ENCODE measurements at regions not wholly inside any gene's neighbourhood (a gene's known extent, or its start where the extent isn't known, plus 50 kb on each side); places are given as distances from the start of the nearest gene placed in this dataset.

DNA sequence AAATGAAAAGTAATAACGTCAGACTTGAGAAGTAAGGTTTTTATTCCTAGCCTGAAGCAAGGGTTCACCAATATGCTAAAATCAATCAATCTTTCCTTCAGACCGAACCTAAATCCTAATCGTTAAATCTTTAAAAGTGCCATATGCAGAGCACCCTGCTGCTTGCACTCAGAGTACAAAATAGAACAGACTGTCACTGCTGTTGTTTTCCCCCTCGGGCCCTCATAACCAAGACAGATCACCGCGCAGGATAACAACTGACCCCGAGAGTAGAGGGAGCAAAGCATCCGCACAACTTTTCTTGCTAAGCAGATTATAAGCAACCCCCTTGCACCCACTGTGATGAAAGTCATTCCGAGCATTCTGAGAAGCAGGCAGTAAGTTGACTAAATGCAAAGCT lies 550.9 kb upstream of the NDST4 start:
- TF ChIP-seq POLR2A (IDR thresholded peaks at IDR 0.05; ENCODE audit: low read depth, low read length) (no peak), SPI1 (IDR thresholded peaks at IDR 0.05; ENCODE audit: low read depth, low read length) (no peak), TAF1 (IDR thresholded peaks at IDR 0.05; ENCODE audit: low read depth, low read length) (no peak), POLR2AphosphoS5 (IDR thresholded peaks at IDR 0.05; ENCODE audit: low read depth, low read length) (no peak), PAX5 (IDR thresholded peaks at IDR 0.05; ENCODE audit: insufficient read depth, low read length, severe bottlenecking) (no peak), POU2F2 (IDR thresholded peaks at IDR 0.05; ENCODE audit: low read depth, low read length) (no peak)
- FAIRE-seq (no peak), DNase-seq (ENCODE audit: insufficient read length, low spot score) (no peak)

- no peak for TF ChIP-seq TAF1 (IDR thresholded peaks at IDR 0.05; ENCODE audit: low read depth, low read length)
- no peak for TF ChIP-seq SPI1 (IDR thresholded peaks at IDR 0.05; ENCODE audit: low read depth, low read length)
- no peak for TF ChIP-seq POU2F2 (IDR thresholded peaks at IDR 0.05; ENCODE audit: low read depth, low read length)
- no peak for TF ChIP-seq POLR2AphosphoS5 (IDR thresholded peaks at IDR 0.05; ENCODE audit: low read depth, low read length)
- FAIRE-seq (no peak), DNase-seq (ENCODE audit: insufficient read length, low spot score) (no peak)
These were observed 547.0 kb upstream of the NDST4 start for GRCh38 chr4:115660465-115660864.

GRCh38 chr4:115657991-115658650 lies 544.7 kb upstream of the NDST4 start:
- no peak for TF ChIP-seq PAX5 (IDR thresholded peaks at IDR 0.05; ENCODE audit: insufficient read depth, low read length, severe bottlenecking)
- TF ChIP-seq POLR2A (IDR thresholded peaks at IDR 0.05; ENCODE audit: low read depth, low read length): no peak
- TF ChIP-seq TAF1 (IDR thresholded peaks at IDR 0.05; ENCODE audit: low read depth, low read length): no peak
- TF ChIP-seq SPI1 (IDR thresholded peaks at IDR 0.05; ENCODE audit: low read depth, low read length): no peak
- TF ChIP-seq POLR2AphosphoS5 (IDR thresholded peaks at IDR 0.05; ENCODE audit: low read depth, low read length): no peak
- TF ChIP-seq POU2F2 (IDR thresholded peaks at IDR 0.05; ENCODE audit: low read depth, low read length): no peak
- FAIRE-seq (no peak), DNase-seq (ENCODE audit: insufficient read length, low spot score) (no peak)

DNA sequence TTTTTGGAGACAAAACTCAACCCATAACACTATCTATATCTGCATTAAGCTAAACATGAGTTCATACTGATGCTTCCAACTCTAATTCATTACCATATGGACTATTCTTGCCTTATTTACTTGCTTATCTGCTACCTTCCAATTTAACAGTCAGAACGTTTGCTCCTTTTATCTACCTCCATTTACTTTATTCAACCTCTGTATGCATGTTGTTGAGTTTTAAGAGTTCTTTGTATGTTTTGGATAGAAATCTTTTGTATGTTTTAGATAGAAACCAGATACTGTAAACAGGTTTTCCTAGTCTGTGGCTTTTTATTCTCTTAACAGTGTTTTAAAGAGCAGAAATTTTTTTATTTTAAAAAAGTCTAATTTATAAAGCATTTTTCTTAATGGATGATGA lies 542.2 kb upstream of the NDST4 start:
- no peak for FAIRE-seq
- no peak for TF ChIP-seq SPI1 (IDR thresholded peaks at IDR 0.05; ENCODE audit: low read depth, low read length)
- no peak for DNase-seq (ENCODE audit: insufficient read length, low spot score)

DNA sequence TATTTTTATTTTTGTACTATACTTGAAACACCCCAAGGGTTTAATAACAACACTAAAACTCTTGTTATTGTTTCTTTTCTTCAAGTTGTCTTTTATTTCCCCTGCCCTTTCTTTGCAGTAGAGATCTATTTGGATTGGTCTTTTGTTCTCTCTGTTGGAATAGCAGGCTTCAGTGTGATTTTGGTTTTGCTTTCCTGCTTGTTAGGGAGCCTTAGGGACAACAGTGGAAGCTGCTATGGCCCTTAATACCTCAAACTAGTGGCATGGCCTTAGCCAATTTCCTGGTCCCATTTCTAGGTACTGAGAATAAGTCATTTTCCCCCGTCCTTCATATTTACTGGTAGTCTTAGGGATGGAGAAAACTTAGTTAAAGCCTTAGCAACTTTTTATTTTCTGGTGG lies 535.4 kb upstream of the NDST4 start:
- no peak for TF ChIP-seq POLR2AphosphoS5 (IDR thresholded peaks at IDR 0.05; ENCODE audit: low read depth, low read length)
- no peak for TF ChIP-seq POLR2A (IDR thresholded peaks at IDR 0.05; ENCODE audit: low read depth, low read length)
- no peak for TF ChIP-seq PAX5 (IDR thresholded peaks at IDR 0.05; ENCODE audit: insufficient read depth, low read length, severe bottlenecking)
- TF ChIP-seq POU2F2 (IDR thresholded peaks at IDR 0.05; ENCODE audit: low read depth, low read length): no peak
- no peak for TF ChIP-seq TAF1 (IDR thresholded peaks at IDR 0.05; ENCODE audit: low read depth, low read length)
- no peak for TF ChIP-seq SPI1 (IDR thresholded peaks at IDR 0.05; ENCODE audit: low read depth, low read length)
- no peak for DNase-seq (ENCODE audit: insufficient read length, low spot score)
- FAIRE-seq: no peak

DNA sequence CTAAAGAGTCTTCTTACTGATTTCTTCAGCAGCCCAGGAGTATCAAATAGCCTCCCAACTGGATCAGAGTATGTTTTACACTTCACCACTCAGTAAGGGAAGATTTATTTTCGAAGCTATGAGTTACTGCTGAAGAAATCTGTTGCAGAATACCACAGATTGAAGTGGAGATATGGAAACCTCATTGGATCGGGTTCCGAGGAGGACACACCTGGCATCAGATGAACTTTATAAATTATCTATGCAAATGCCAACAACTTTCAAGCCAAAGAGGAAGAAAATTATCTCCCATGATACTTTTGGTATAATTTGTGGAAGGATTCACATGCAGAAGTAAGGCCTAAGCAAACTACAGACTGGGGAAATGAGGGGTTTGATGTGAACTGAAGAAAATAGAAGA lies 515.9 kb upstream of the NDST4 start:
- DNase-seq (ENCODE audit: insufficient read length, low spot score): no peak
- TF ChIP-seq POLR2AphosphoS5 (IDR thresholded peaks at IDR 0.05; ENCODE audit: low read depth, low read length): no peak
- TF ChIP-seq TAF1 (IDR thresholded peaks at IDR 0.05; ENCODE audit: low read depth, low read length): no peak
- no peak for TF ChIP-seq POU2F2 (IDR thresholded peaks at IDR 0.05; ENCODE audit: low read depth, low read length)
- FAIRE-seq: no peak

DNA sequence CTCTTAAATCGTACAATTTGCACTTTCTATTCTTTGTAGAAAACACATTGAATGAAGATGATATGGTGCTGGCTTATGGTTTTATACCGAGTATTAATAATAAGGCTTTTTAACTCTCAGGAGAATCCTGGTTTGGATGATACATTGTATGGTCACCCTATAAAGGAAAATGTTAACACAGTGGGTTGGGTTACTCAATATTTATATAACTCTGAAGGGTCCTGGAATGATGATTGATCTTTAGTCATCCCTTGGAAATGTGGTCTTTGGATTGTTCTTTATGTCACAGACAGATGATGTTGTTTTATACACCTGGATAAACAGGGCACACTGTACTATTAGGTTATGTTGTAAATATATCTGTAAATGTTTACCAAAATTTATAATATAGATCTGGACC lies 496.2 kb upstream of the NDST4 start:
- FAIRE-seq (no peak), DNase-seq (ENCODE audit: insufficient read length, low spot score) (no peak)
- TF ChIP-seq POLR2AphosphoS5 (IDR thresholded peaks at IDR 0.05; ENCODE audit: low read depth, low read length): no peak
- no peak for TF ChIP-seq SPI1 (IDR thresholded peaks at IDR 0.05; ENCODE audit: low read depth, low read length)
- no peak for TF ChIP-seq POLR2A (IDR thresholded peaks at IDR 0.05; ENCODE audit: low read depth, low read length)
- no peak for TF ChIP-seq TAF1 (IDR thresholded peaks at IDR 0.05; ENCODE audit: low read depth, low read length)
- no peak for TF ChIP-seq PAX5 (IDR thresholded peaks at IDR 0.05; ENCODE audit: insufficient read depth, low read length, severe bottlenecking)
- TF ChIP-seq POU2F2 (IDR thresholded peaks at IDR 0.05; ENCODE audit: low read depth, low read length): no peak

- no peak for DNase-seq (ENCODE audit: insufficient read length, low spot score)
- TF ChIP-seq POLR2A (IDR thresholded peaks at IDR 0.05; ENCODE audit: low read depth, low read length) (no peak), POLR2AphosphoS5 (IDR thresholded peaks at IDR 0.05; ENCODE audit: low read depth, low read length) (no peak), PAX5 (IDR thresholded peaks at IDR 0.05; ENCODE audit: insufficient read depth, low read length, severe bottlenecking) (no peak), TAF1 (IDR thresholded peaks at IDR 0.05; ENCODE audit: low read depth, low read length) (no peak), POU2F2 (IDR thresholded peaks at IDR 0.05; ENCODE audit: low read depth, low read length) (no peak), SPI1 (IDR thresholded peaks at IDR 0.05; ENCODE audit: low read depth, low read length) (no peak)
- no peak for FAIRE-seq
These were observed 493.9 kb upstream of the NDST4 start for GRCh38 chr4:115607311-115607710.

- FAIRE-seq (no peak), DNase-seq (ENCODE audit: insufficient read length, low spot score) (no peak)
- TF ChIP-seq SPI1 (IDR thresholded peaks at IDR 0.05; ENCODE audit: low read depth, low read length) (no peak), TAF1 (IDR thresholded peaks at IDR 0.05; ENCODE audit: low read depth, low read length) (no peak), POU2F2 (IDR thresholded peaks at IDR 0.05; ENCODE audit: low read depth, low read length) (no peak), POLR2AphosphoS5 (IDR thresholded peaks at IDR 0.05; ENCODE audit: low read depth, low read length) (no peak), POLR2A (IDR thresholded peaks at IDR 0.05; ENCODE audit: low read depth, low read length) (no peak), PAX5 (IDR thresholded peaks at IDR 0.05; ENCODE audit: insufficient read depth, low read length, severe bottlenecking) (no peak)
These were observed 483.0 kb upstream of the NDST4 start for GRCh38 chr4:115596265-115597001.

GRCh38 chr4:115580901-115581300 lies 467.5 kb upstream of the NDST4 start:
- DNase-seq (ENCODE audit: insufficient read length, low spot score) (no peak), FAIRE-seq (no peak)
- TF ChIP-seq PAX5 (IDR thresholded peaks at IDR 0.05; ENCODE audit: insufficient read depth, low read length, severe bottlenecking) (no peak), SPI1 (IDR thresholded peaks at IDR 0.05; ENCODE audit: low read depth, low read length) (no peak), POLR2A (IDR thresholded peaks at IDR 0.05; ENCODE audit: low read depth, low read length) (no peak), POLR2AphosphoS5 (IDR thresholded peaks at IDR 0.05; ENCODE audit: low read depth, low read length) (no peak), TAF1 (IDR thresholded peaks at IDR 0.05; ENCODE audit: low read depth, low read length) (no peak), POU2F2 (IDR thresholded peaks at IDR 0.05; ENCODE audit: low read depth, low read length) (no peak)

All from GM12891 (cell line).